ENCODE measurements at regions not wholly inside any gene's neighbourhood (a gene's known extent, or its start where the extent isn't known, plus 50 kb on each side); places are given as distances from the start of the nearest gene placed in this dataset.

GRCh38 chr7:33754933-33755928, 150.1 kb upstream of the BMPER start:
- Histone ChIP-seq H3K27me3 (ENCODE audit: low read depth) (no peaks in the 10 kb centered on the region), H3K36me3 (no peaks in the 10 kb centered on the region), H3K4me1 (peaks cover 8% of the 10 kb centered on the region), H3K9me3 (no peaks in the 10 kb centered on the region), H3K4me3 (no peak overlapping the region), H3K27ac (no peak overlapping the region)
- DNase-seq = no peak
- intact Hi-C loops (cut with DNase I) = no loop called here
- TF ChIP-seq CTCF (IDR thresholded peaks at IDR 0.05) = no peak
- no peak for ATAC-seq

- DNase-seq (no peak), ATAC-seq (peak in 1 of 2 donors; percentile 40)
- no peaks in the 10 kb centered on the region for H3K27me3 ChIP-seq (ENCODE audit: low read depth)
- TF ChIP-seq CTCF (IDR thresholded peaks at IDR 0.05) = no peak
- intact Hi-C loops (cut with DNase I) = no loop called here
- H3K9me3 ChIP-seq = no peaks in the 10 kb centered on the region
- no peak overlapping the region for H3K4me3 ChIP-seq
- no peak overlapping the region for H3K27ac ChIP-seq
- no peaks in the 10 kb centered on the region for H3K36me3 ChIP-seq
- H3K4me1 ChIP-seq = peaks cover 8% of the 10 kb centered on the region
Observed at GRCh38 chr7:33757050-33757449, 148.3 kb upstream of the BMPER start.

- Histone ChIP-seq H3K9me3 (no peaks in the 10 kb centered on the region), H3K4me3 (no peak overlapping the region), H3K27ac (no peak overlapping the region), H3K4me1 (peaks cover 8% of the 10 kb centered on the region), H3K36me3 (no peaks in the 10 kb centered on the region), H3K27me3 (ENCODE audit: low read depth) (no peaks in the 10 kb centered on the region)
- ATAC-seq (no peak), DNase-seq (no peak)
- intact Hi-C loops (cut with DNase I) = no loop called here
- peak; percentile 72 for TF ChIP-seq CTCF (IDR thresholded peaks at IDR 0.05)
Observed at GRCh38 chr7:33757563-33758165, 147.7 kb upstream of the BMPER start.

- TF ChIP-seq CTCF (IDR thresholded peaks at IDR 0.05) = no peak
- H3K36me3 ChIP-seq = no peaks in the 10 kb centered on the region
- H3K4me3 ChIP-seq = no peak overlapping the region
- ATAC-seq = no peak
- H3K27ac ChIP-seq = no peak overlapping the region
- intact Hi-C loops (cut with DNase I) = no loop called here
- H3K4me1 ChIP-seq = peaks cover 18% of the 10 kb centered on the region
- no peaks in the 10 kb centered on the region for H3K9me3 ChIP-seq
- no peaks in the 10 kb centered on the region for H3K27me3 ChIP-seq (ENCODE audit: low read depth)
- DNase-seq = no peak
Observed at GRCh38 chr7:33760146-33760545, 145.2 kb upstream of the BMPER start.

- Histone ChIP-seq H3K4me1 (peaks cover 22% of the 10 kb centered on the region), H3K4me3 (no peak overlapping the region), H3K36me3 (no peaks in the 10 kb centered on the region), H3K27ac (no peak overlapping the region), H3K27me3 (ENCODE audit: low read depth) (no peaks in the 10 kb centered on the region), H3K9me3 (no peaks in the 10 kb centered on the region)
- TF ChIP-seq CTCF (IDR thresholded peaks at IDR 0.05) = no peak
- intact Hi-C loops (cut with DNase I) = no loop called here
- ATAC-seq = no peak
- DNase-seq = no peak
Observed at GRCh38 chr7:33760834-33761233, 144.5 kb upstream of the BMPER start.
